ENCODE measurements at regions not wholly inside any gene's neighbourhood (a gene's known extent, or its start where the extent isn't known, plus 50 kb on each side); places are given as distances from the start of the nearest gene placed in this dataset.

DNA sequence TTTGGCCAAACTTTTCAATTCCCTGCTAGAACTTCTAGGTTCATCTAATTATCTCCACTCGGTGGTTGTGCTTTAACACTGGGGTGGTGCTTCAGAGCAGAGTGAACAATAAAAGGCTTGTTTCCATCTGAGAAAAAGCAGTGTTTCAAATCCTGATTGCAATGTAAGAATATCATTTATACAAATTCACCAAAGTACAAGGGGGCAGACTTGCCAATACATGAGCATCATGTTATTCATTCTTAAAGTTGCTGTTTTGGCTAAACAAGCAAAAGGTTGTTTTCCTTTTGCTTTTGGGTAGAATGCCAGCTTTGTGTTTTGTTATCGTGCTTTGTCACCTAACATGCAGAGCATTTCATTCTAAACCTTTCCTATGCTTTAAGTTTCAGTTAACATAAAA lies 78.5 kb upstream of the UBAC2 start:
- H3K9me3 Mint-ChIP-seq = peaks cover 13 to 16% of the 10 kb centered on the region in 2 donors
- no peaks in the 10 kb centered on the region for H3K27me3 Mint-ChIP-seq
- DNase-seq (no peak), ATAC-seq (no peak)
- peaks cover 53% of the 10 kb centered on the region for H3K4me1 Mint-ChIP-seq
- no peak overlapping the region for H3K27ac Mint-ChIP-seq
- H3K4me3 Mint-ChIP-seq = no peak overlapping the region

DNA sequence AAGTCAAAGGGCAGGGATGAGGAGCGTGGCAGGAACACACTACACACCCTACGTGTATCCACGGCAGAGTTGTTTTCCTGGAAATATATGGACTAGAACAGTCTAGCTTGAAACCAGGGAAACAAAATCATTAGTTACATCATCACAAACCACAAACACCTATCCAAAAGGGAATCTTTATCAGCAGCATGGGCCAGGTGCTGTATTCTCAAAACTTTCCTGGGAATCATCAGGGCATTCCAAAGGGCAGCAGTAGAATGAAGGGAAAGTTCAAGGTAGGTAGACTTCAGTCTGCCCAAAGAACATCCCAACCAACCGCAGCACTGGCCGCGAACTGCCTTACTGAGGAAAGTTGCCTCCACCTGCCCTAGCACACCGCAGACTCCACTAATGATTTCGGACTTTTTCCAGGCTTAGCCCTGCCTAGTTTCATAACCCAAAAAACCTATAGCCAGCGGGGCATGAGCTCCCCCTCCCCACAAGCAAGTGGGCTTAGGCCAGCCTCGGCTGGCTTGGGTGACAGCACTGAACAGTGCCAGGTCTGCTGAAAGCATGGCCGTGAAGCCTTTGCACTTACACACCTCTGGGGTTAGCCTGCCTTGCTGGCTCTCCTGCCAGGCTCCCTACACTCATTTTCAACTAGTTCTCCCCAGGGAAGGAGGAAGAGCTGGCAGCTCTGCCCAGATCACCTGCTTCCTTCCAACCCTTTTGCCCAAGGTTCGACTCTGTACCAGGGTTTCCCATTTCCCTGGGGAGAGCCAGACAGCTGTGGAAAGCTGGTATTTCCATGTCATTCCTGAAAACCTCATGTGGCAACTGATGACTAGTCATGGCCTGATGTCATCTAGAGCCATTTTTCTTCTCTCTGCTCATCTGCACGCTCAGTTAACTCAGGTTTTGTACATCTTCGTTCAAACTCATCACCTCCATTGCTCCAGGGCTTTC lies 77.3 kb upstream of the UBAC2 start:
- Mint-ChIP-seq H3K27ac (no peak overlapping the region), H3K27me3 (no peaks in the 10 kb centered on the region), H3K4me1 (peaks cover 53% of the 10 kb centered on the region), H3K9me3 (peaks cover 13 to 16% of the 10 kb centered on the region in 2 donors), H3K4me3 (no peak overlapping the region)
- ATAC-seq = no peak
- DNase-seq = no peak

GRCh38 chr13:99124046-99124400 lies 76.6 kb upstream of the UBAC2 start:
- DNase-seq (no peak), ATAC-seq (no peak)
- Mint-ChIP-seq H3K27ac (no peak overlapping the region), H3K9me3 (peaks cover 13 to 16% of the 10 kb centered on the region in 2 donors), H3K4me3 (peak overlapping the region in 1 of 2 donors; percentile 42), H3K27me3 (no peaks in the 10 kb centered on the region), H3K4me1 (peaks cover 53% of the 10 kb centered on the region)

DNA sequence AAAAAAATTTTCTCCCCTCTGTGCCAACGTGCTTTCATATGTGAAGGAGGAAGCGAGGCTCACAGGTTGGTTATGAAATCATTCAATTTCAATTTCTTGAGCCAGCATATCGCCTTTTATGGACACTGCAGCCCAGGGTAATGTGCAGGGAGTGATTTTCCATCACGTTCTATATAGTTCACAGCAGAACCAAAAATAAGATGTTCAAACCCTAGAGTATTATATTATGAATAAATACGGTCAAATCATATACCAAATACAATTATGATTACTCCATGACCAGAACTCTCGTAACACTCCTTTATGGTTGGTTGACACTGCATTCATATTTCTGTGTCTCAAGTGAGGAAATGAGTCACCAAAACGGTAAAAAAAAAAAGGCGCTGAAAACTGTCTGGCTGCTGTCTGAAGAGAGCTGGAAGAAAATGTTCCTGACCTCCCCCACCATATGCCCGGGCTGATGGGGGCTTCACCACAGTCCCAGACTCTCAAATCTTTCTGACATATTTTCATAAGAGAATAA lies 75.8 kb upstream of the UBAC2 start:
- peak overlapping the region in 1 of 2 donors; percentile 91 for H3K27ac Mint-ChIP-seq
- H3K4me1 Mint-ChIP-seq = peaks cover 45% of the 10 kb centered on the region
- ATAC-seq (peak; percentile 97), DNase-seq (peak in 1 of 2 donors; percentile 26)
- no peaks in the 10 kb centered on the region for H3K27me3 Mint-ChIP-seq
- H3K9me3 Mint-ChIP-seq = peaks cover 9 to 10% of the 10 kb centered on the region in 2 donors
- peak overlapping the region; percentile 42 to 69 for H3K4me3 Mint-ChIP-seq

- no peak overlapping the region for H3K27ac Mint-ChIP-seq
- H3K27me3 Mint-ChIP-seq = no peaks in the 10 kb centered on the region
- no peak for DNase-seq
- peaks cover 4% of the 10 kb centered on the region in 2 donors for H3K9me3 Mint-ChIP-seq
- ATAC-seq = no peak
- peaks cover 40% of the 10 kb centered on the region for H3K4me1 Mint-ChIP-seq
- H3K4me3 Mint-ChIP-seq = peak overlapping the region in 1 of 2 donors; percentile 69
Observed at GRCh38 chr13:99125326-99125915, 75.2 kb upstream of the UBAC2 start.

DNA sequence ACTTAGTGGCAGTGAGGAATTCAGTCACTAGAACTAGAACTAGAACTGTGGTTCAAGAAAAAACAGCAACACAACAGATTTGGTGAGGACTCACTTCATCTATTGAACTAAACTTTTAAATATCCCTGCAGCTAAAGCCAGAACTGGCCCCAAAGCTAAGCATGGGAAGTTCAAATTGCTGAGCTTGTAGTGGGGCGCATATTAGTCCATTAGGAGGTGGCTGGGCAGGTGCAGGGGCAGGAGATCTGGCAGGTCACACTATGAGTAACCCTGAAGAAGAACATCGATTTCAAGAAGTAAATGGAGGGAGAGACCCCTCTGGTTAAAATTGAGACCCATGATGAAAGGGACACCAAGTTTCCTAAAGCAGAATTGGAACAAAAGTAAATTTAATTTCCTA lies 73.8 kb upstream of the UBAC2 start:
- DNase-seq = no peak
- peaks cover 34% of the 10 kb centered on the region for H3K4me1 Mint-ChIP-seq
- H3K27ac Mint-ChIP-seq = no peak overlapping the region
- ATAC-seq = no peak
- H3K4me3 Mint-ChIP-seq = no peak overlapping the region
- no peaks in the 10 kb centered on the region for H3K27me3 Mint-ChIP-seq
- no peaks in the 10 kb centered on the region for H3K9me3 Mint-ChIP-seq

- H3K27me3 Mint-ChIP-seq = no peaks in the 10 kb centered on the region
- ATAC-seq = no peak
- H3K4me1 Mint-ChIP-seq = peaks cover 16% of the 10 kb centered on the region
- no peaks in the 10 kb centered on the region for H3K9me3 Mint-ChIP-seq
- H3K4me3 Mint-ChIP-seq = no peak overlapping the region
- H3K27ac Mint-ChIP-seq = no peak overlapping the region
- DNase-seq = no peak
Observed at GRCh38 chr13:99129050-99129449, 71.6 kb upstream of the UBAC2 start.

DNA sequence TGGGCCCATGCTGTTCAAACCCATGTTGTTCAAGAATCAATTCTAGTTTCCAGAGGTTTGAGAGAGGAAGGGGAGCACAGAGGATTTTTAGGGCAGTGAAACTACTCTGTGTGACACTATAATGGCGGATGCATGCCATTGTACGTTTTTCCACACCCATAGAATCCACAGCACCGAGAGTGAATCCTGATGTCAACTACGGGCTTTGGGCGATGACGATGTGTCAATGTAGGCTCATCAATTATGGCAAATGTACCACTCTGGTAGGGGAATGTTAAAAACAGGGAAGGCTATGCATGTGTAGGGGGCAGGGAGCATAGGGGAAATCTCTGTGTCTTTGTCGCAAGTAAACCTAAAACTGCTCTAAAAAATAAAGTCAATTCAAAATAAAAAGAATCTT lies 70.7 kb upstream of the UBAC2 start:
- DNase-seq = no peak
- no peak for ATAC-seq
- Mint-ChIP-seq H3K4me3 (no peak overlapping the region), H3K27me3 (no peaks in the 10 kb centered on the region), H3K9me3 (no peaks in the 10 kb centered on the region), H3K4me1 (peaks cover 7% of the 10 kb centered on the region), H3K27ac (no peak overlapping the region)

GRCh38 chr13:99131410-99131809 lies 69.2 kb upstream of the UBAC2 start:
- no peak for ATAC-seq
- no peaks in the 10 kb centered on the region for H3K27me3 Mint-ChIP-seq
- no peak overlapping the region for H3K4me3 Mint-ChIP-seq
- no peak overlapping the region for H3K27ac Mint-ChIP-seq
- H3K9me3 Mint-ChIP-seq = no peaks in the 10 kb centered on the region
- H3K4me1 Mint-ChIP-seq = no peaks in the 10 kb centered on the region
- no peak for DNase-seq

DNA sequence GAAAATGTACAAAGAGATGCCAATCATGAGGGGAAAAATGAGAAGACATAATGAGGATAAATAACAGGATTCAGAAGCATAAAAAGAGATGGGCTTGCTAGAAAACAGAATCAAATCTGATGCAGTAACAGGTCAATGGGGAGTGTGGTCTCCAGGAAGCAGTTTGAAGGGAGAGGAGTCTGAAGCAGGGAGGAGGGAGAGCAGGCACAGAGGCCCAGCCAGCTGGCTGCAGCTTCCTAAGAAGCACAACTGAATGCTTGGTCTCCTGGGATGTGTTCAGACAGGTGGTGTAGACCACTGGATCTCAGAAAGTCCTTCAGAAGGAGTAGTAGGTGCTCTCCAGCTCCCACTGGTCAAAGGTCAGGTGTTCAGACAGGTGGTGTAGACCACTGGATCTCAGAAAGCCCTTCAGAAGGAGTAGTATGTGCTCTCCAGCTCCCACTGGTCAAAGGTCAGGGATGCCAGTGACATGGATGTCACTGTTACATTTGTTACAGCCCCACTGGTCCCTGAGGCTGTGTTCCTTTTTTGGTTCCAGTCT lies 68.3 kb upstream of the UBAC2 start:
- Mint-ChIP-seq H3K27me3 (no peaks in the 10 kb centered on the region), H3K4me1 (no peaks in the 10 kb centered on the region), H3K27ac (no peak overlapping the region), H3K9me3 (no peaks in the 10 kb centered on the region), H3K4me3 (no peak overlapping the region)
- no peak for ATAC-seq
- DNase-seq = no peak

DNA sequence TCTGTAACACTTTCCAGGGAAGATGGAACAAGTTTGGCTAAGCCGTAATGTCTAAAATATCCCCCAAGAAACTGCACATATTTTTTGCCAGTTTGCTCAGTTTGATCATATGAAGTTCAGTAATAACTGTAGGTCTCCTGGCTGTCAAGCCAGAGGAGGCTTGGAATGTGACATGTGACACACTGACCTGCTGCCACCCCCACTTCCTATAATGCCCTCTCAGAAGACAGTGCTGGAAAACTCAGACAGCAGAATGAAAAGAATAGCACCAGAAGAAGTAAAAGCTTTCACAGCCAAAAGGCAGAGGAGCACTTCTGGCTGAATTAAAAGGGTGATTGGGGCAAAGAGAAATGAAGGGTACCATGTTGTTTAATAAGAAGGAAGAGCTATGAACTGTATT lies 67.4 kb upstream of the UBAC2 start:
- ATAC-seq (no peak), DNase-seq (no peak)
- H3K4me1 Mint-ChIP-seq = no peaks in the 10 kb centered on the region
- H3K27me3 Mint-ChIP-seq = no peaks in the 10 kb centered on the region
- H3K9me3 Mint-ChIP-seq = no peaks in the 10 kb centered on the region
- no peak overlapping the region for H3K4me3 Mint-ChIP-seq
- no peak overlapping the region for H3K27ac Mint-ChIP-seq

- H3K27ac Mint-ChIP-seq = no peak overlapping the region
- no peaks in the 10 kb centered on the region for H3K9me3 Mint-ChIP-seq
- no peaks in the 10 kb centered on the region for H3K4me1 Mint-ChIP-seq
- no peaks in the 10 kb centered on the region for H3K27me3 Mint-ChIP-seq
- no peak overlapping the region for H3K4me3 Mint-ChIP-seq
- ATAC-seq (no peak), DNase-seq (no peak)
Observed at GRCh38 chr13:99133848-99134247, 66.8 kb upstream of the UBAC2 start.

DNA sequence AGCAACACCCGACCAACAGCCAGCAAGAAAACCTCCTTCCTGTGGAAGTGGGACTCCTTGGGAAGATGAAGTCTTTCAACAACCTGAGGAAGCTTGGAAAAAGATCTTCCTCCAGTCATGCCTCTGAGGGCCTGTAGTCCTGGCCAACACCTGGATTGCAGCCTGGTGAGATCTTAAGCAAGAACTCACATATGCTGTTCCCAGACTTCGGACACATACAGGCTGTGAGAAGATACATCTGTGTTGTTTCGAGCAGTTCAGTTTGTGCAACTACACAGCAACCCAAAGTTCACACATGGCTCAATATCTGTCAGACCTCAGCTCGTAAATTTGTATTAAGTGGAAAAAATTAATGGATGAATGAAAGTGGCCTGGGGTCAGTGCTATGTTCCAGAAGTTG lies 65.1 kb upstream of the UBAC2 start:
- H3K4me3 Mint-ChIP-seq = no peak overlapping the region
- DNase-seq (no peak), ATAC-seq (no peak)
- no peaks in the 10 kb centered on the region for H3K9me3 Mint-ChIP-seq
- H3K4me1 Mint-ChIP-seq = no peaks in the 10 kb centered on the region
- no peak overlapping the region for H3K27ac Mint-ChIP-seq
- H3K27me3 Mint-ChIP-seq = no peaks in the 10 kb centered on the region

- peak; percentile 23 for ATAC-seq
Observed at GRCh38 chr13:99136427-99136954, 64.2 kb upstream of the UBAC2 start.

DNA sequence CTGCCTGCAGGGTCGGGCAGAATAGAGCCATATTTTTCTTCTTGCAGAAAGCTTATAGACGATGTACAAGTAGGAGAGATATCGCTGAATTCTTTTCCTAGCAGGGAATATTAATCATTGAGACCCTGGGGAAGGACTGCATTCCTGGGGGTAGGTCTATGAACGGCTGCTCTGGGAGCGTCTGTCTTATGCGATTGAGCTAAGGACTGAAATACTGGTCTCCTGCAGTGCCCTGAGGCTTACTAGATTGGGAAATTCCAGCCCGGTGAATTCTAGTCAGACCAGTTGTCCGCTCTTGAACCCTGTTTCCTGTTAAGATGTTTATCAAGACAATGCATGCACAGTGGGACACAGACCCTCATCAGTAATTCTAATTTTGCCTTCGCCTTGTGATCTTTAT lies 59.8 kb upstream of the UBAC2 start:
- ATAC-seq = no peak
- Mint-ChIP-seq H3K9me3 (no peaks in the 10 kb centered on the region), H3K27ac (no peak overlapping the region), H3K4me3 (no peak overlapping the region), H3K27me3 (no peaks in the 10 kb centered on the region), H3K4me1 (no peaks in the 10 kb centered on the region)
- no peak for DNase-seq

More at GRCh38 chr13:99136427-99136954, 64.2 kb upstream of the UBAC2 start:
- H3K27ac Mint-ChIP-seq = no peak overlapping the region
- H3K9me3 Mint-ChIP-seq = no peaks in the 10 kb centered on the region
- no peak for DNase-seq
- no peaks in the 10 kb centered on the region for H3K4me1 Mint-ChIP-seq
- H3K4me3 Mint-ChIP-seq = no peak overlapping the region
- no peaks in the 10 kb centered on the region for H3K27me3 Mint-ChIP-seq

- ATAC-seq (no peak), DNase-seq (no peak)
- Mint-ChIP-seq H3K27ac (no peak overlapping the region), H3K4me1 (no peaks in the 10 kb centered on the region), H3K27me3 (no peaks in the 10 kb centered on the region), H3K9me3 (no peaks in the 10 kb centered on the region), H3K4me3 (no peak overlapping the region)
Observed at GRCh38 chr13:99143904-99144303, 56.8 kb upstream of the UBAC2 start.
